ENCODE measurements at regions not wholly inside any gene's neighbourhood (a gene's known extent, or its start where the extent isn't known, plus 50 kb on each side); places are given as distances from the start of the nearest gene placed in this dataset.
"Not testable (repeated sequence)": the region's sequence is repeated elsewhere in the genome, so short reads cannot be mapped to it uniquely, and the experiment has no call there.

GRCh38 chr6:126204126-126204525 is 135.8 kb upstream of the CENPW start:
- H3K27me3 Mint-ChIP-seq (ENCODE audit: unreplicated experiment) = no peaks in the 10 kb centered on the region
- no peak for TF ChIP-seq CTCF (IDR thresholded peaks at IDR 0.05; ENCODE audit: partially characterized antibody, unreplicated experiment)
- no peaks in the 10 kb centered on the region for H3K36me3 Mint-ChIP-seq (ENCODE audit: unreplicated experiment)
- no peak for DNase-seq
- H3K4me1 Mint-ChIP-seq (ENCODE audit: low read depth, unreplicated experiment) = no peaks in the 10 kb centered on the region
- H3K27ac Mint-ChIP-seq (ENCODE audit: unreplicated experiment) = no peak overlapping the region
- H3K4me3 Mint-ChIP-seq (ENCODE audit: unreplicated experiment) = no peak overlapping the region
- no peaks in the 10 kb centered on the region for H3K9me3 Mint-ChIP-seq (ENCODE audit: unreplicated experiment)

GRCh38 chr6:126204598-126204997 is 135.3 kb upstream of the CENPW start:
- H3K9me3 Mint-ChIP-seq (ENCODE audit: unreplicated experiment) = no peaks in the 10 kb centered on the region
- no peaks in the 10 kb centered on the region for H3K27me3 Mint-ChIP-seq (ENCODE audit: unreplicated experiment)
- no peak overlapping the region for H3K27ac Mint-ChIP-seq (ENCODE audit: unreplicated experiment)
- no peaks in the 10 kb centered on the region for H3K4me1 Mint-ChIP-seq (ENCODE audit: low read depth, unreplicated experiment)
- DNase-seq = no peak
- H3K4me3 Mint-ChIP-seq (ENCODE audit: unreplicated experiment) = no peak overlapping the region
- no peak for TF ChIP-seq CTCF (IDR thresholded peaks at IDR 0.05; ENCODE audit: partially characterized antibody, unreplicated experiment)
- H3K36me3 Mint-ChIP-seq (ENCODE audit: unreplicated experiment) = no peaks in the 10 kb centered on the region

GRCh38 chr6:126206504-126207246 is 133.2 kb upstream of the CENPW start:
- H3K36me3 Mint-ChIP-seq (ENCODE audit: unreplicated experiment) = no peaks in the 10 kb centered on the region
- H3K4me1 Mint-ChIP-seq (ENCODE audit: low read depth, unreplicated experiment) = no peaks in the 10 kb centered on the region
- TF ChIP-seq CTCF (IDR thresholded peaks at IDR 0.05; ENCODE audit: partially characterized antibody, unreplicated experiment) = no peak
- H3K4me3 Mint-ChIP-seq (ENCODE audit: unreplicated experiment) = no peak overlapping the region
- no peak overlapping the region for H3K27ac Mint-ChIP-seq (ENCODE audit: unreplicated experiment)
- H3K9me3 Mint-ChIP-seq (ENCODE audit: unreplicated experiment) = no peaks in the 10 kb centered on the region
- DNase-seq = no peak
- no peaks in the 10 kb centered on the region for H3K27me3 Mint-ChIP-seq (ENCODE audit: unreplicated experiment)

- DNase-seq = no peak
- Mint-ChIP-seq H3K36me3 (ENCODE audit: unreplicated experiment) (no peaks in the 10 kb centered on the region), H3K4me3 (ENCODE audit: unreplicated experiment) (no peak overlapping the region), H3K9me3 (ENCODE audit: unreplicated experiment) (no peaks in the 10 kb centered on the region), H3K27me3 (ENCODE audit: unreplicated experiment) (no peaks in the 10 kb centered on the region), H3K27ac (ENCODE audit: unreplicated experiment) (no peak overlapping the region), H3K4me1 (ENCODE audit: low read depth, unreplicated experiment) (no peaks in the 10 kb centered on the region)
- TF ChIP-seq CTCF (IDR thresholded peaks at IDR 0.05; ENCODE audit: partially characterized antibody, unreplicated experiment) = no peak
These were observed 129.4 kb upstream of the CENPW start for GRCh38 chr6:126210398-126211075.

GRCh38 chr6:126217497-126217896 is 122.4 kb upstream of the CENPW start:
- H3K4me1 Mint-ChIP-seq (ENCODE audit: low read depth, unreplicated experiment) = peaks cover 2% of the 10 kb centered on the region
- no peak overlapping the region for H3K27ac Mint-ChIP-seq (ENCODE audit: unreplicated experiment)
- H3K27me3 Mint-ChIP-seq (ENCODE audit: unreplicated experiment) = no peaks in the 10 kb centered on the region
- no peaks in the 10 kb centered on the region for H3K36me3 Mint-ChIP-seq (ENCODE audit: unreplicated experiment)
- no peak for TF ChIP-seq CTCF (IDR thresholded peaks at IDR 0.05; ENCODE audit: partially characterized antibody, unreplicated experiment)
- DNase-seq = no peak
- peaks cover 2% of the 10 kb centered on the region for H3K9me3 Mint-ChIP-seq (ENCODE audit: unreplicated experiment)
- no peak overlapping the region for H3K4me3 Mint-ChIP-seq (ENCODE audit: unreplicated experiment)

- not testable (repeated sequence) for H3K36me3 Mint-ChIP-seq (ENCODE audit: unreplicated experiment)
These were observed 119.0 kb upstream of the CENPW start for GRCh38 chr6:126220901-126221300.

More at GRCh38 chr6:126220901-126221300, 119.0 kb upstream of the CENPW start:
- not testable (repeated sequence) for DNase-seq; H3K27me3 Mint-ChIP-seq (ENCODE audit: unreplicated experiment); H3K4me1 Mint-ChIP-seq (ENCODE audit: low read depth, unreplicated experiment); H3K9me3 Mint-ChIP-seq (ENCODE audit: unreplicated experiment); H3K4me3 Mint-ChIP-seq (ENCODE audit: unreplicated experiment); H3K27ac Mint-ChIP-seq (ENCODE audit: unreplicated experiment)
